ENCODE measurements at regions not wholly inside any gene's neighbourhood (a gene's known extent, or its start where the extent isn't known, plus 50 kb on each side); places are given as distances from the start of the nearest gene placed in this dataset.

GRCh38 chr3:5314897-5315296, 127.4 kb downstream of the EDEM1 start:
- TF ChIP-seq ZNF350 (CRISPR knock-in tag; IDR thresholded peaks at IDR 0.05; ENCODE audit: borderline replicate concordance, low read depth) (no peak), KMT2A (CRISPR knock-in tag; IDR thresholded peaks at IDR 0.05) (no peak), FOXA1 (IDR thresholded peaks at IDR 0.05) (no peak), FOXA1 (CRISPR knock-in tag; IDR thresholded peaks at IDR 0.05) (no peak), ZNF672 (CRISPR knock-in tag; IDR thresholded peaks at IDR 0.05) (no peak), U2AF2 (IDR thresholded peaks at IDR 0.05; ENCODE audit: low read depth, low read length) (no peak)
